ENCODE measurements at regions not wholly inside any gene's neighbourhood (a gene's known extent, or its start where the extent isn't known, plus 50 kb on each side); places are given as distances from the start of the nearest gene placed in this dataset.
"Not testable (repeated sequence)": the region's sequence is repeated elsewhere in the genome, so short reads cannot be mapped to it uniquely, and the experiment has no call there.

- TF ChIP-seq EZH2 (IDR thresholded peaks at IDR 0.05; ENCODE audit: borderline replicate concordance, low read length): no peak
- TF ChIP-seq, protein P1, sequence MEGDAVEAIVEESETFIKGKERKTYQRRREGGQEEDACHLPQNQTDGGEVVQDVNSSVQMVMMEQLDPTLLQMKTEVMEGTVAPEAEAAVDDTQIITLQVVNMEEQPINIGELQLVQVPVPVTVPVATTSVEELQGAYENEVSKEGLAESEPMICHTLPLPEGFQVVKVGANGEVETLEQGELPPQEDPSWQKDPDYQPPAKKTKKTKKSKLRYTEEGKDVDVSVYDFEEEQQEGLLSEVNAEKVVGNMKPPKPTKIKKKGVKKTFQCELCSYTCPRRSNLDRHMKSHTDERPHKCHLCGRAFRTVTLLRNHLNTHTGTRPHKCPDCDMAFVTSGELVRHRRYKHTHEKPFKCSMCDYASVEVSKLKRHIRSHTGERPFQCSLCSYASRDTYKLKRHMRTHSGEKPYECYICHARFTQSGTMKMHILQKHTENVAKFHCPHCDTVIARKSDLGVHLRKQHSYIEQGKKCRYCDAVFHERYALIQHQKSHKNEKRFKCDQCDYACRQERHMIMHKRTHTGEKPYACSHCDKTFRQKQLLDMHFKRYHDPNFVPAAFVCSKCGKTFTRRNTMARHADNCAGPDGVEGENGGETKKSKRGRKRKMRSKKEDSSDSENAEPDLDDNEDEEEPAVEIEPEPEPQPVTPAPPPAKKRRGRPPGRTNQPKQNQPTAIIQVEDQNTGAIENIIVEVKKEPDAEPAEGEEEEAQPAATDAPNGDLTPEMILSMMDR (IDR thresholded peaks at IDR 0.05; ENCODE audit: low read length): no peak
- Histone ChIP-seq H3K9me3 (ENCODE audit: low read length) (no peaks in the 10 kb centered on the region), H4K20me1 (ENCODE audit: insufficient read depth, low read length) (no peaks in the 10 kb centered on the region), H3K27ac (ENCODE audit: low read depth, low read length, poor library complexity, severe bottlenecking) (no peak overlapping the region), H3K79me2 (ENCODE audit: insufficient read depth, low read length) (no peaks in the 10 kb centered on the region), H3F3A (ENCODE audit: insufficient read depth, low read length) (no peaks in the 10 kb centered on the region), H2AFZ (ENCODE audit: low read length) (no peak overlapping the region), H3K4me2 (ENCODE audit: low read length) (no peak overlapping the region), H3K9me2 (ENCODE audit: low read depth, low read length) (no peaks in the 10 kb centered on the region), H3K9ac (ENCODE audit: low read length) (no peak overlapping the region), H3K27me3 (ENCODE audit: insufficient read depth, low read length) (no peaks in the 10 kb centered on the region), H3K4me3 (ENCODE audit: low read depth, low read length, poor library complexity, severe bottlenecking) (no peak overlapping the region), H3K4me1 (ENCODE audit: insufficient read depth, low read length, severe bottlenecking) (peaks cover 12% of the 10 kb centered on the region), H3K36me3 (ENCODE audit: insufficient read depth, low read length) (no peaks in the 10 kb centered on the region)
Measured at GRCh38 chr5:126682856-126683255, 82.1 kb downstream of the PHAX start.

GRCh38 chr5:126683912-126684311 lies 83.2 kb downstream of the PHAX start:
- Histone ChIP-seq H3K4me2 (ENCODE audit: low read length) (no peak overlapping the region), H2AFZ (ENCODE audit: low read length) (no peak overlapping the region), H3K27ac (ENCODE audit: low read depth, low read length, poor library complexity, severe bottlenecking) (no peak overlapping the region), H3K9me3 (ENCODE audit: low read length) (no peaks in the 10 kb centered on the region), H3K9me2 (ENCODE audit: low read depth, low read length) (no peaks in the 10 kb centered on the region), H3K4me3 (ENCODE audit: low read depth, low read length, poor library complexity, severe bottlenecking) (no peak overlapping the region), H4K20me1 (ENCODE audit: insufficient read depth, low read length) (no peaks in the 10 kb centered on the region), H3K79me2 (ENCODE audit: insufficient read depth, low read length) (no peaks in the 10 kb centered on the region), H3K36me3 (ENCODE audit: insufficient read depth, low read length) (no peaks in the 10 kb centered on the region), H3K4me1 (ENCODE audit: insufficient read depth, low read length, severe bottlenecking) (peaks cover 12% of the 10 kb centered on the region), H3K27me3 (ENCODE audit: insufficient read depth, low read length) (no peaks in the 10 kb centered on the region), H3K9ac (ENCODE audit: low read length) (no peak overlapping the region), H3F3A (ENCODE audit: insufficient read depth, low read length) (no peaks in the 10 kb centered on the region)
- TF ChIP-seq, protein P1 (IDR thresholded peaks at IDR 0.05; ENCODE audit: low read length): no peak
- no peak for TF ChIP-seq EZH2 (IDR thresholded peaks at IDR 0.05; ENCODE audit: borderline replicate concordance, low read length)

DNA sequence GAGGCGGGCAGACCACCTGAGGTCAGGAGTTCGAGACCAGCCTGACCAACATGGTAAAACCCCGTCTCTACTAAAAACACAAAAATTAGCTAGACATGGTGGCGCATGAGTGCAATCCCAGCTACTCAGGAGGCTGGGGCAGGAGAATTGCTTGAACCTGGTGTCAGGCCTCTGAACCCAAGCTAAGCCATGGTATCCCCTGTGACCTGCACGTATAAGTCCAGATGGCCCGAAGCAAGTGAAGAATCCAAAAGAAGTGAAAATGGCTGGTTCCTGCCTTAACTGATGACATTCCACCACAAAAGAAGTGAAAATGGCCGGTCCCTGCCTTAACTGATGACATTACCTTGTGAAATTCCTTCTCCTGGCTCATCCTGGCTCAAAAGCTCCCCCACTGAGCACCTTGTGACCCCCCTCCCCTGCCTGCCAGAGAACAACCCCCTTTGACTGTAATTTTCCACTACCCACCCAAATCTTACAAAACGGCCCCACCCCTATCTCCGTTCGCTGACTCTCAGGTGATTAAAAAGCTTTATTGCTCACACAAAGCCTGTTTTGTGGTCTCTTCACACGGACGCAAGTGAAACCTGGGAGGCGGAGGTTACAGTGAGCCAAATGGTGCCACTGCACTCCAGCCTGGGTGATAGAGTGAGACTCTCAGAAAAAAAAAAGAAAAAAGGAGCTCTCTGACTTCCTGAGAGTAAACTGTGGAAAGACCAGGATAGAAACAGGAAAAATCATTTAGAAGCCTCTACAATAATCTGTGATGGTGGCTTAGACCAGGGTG lies 84.1 kb downstream of the PHAX start:
- H3K4me1 ChIP-seq (ENCODE audit: insufficient read depth, low read length, severe bottlenecking); H3K4me2 ChIP-seq (ENCODE audit: low read length); H3K36me3 ChIP-seq (ENCODE audit: insufficient read depth, low read length); H3K27ac ChIP-seq (ENCODE audit: low read depth, low read length, poor library complexity, severe bottlenecking); H3K79me2 ChIP-seq (ENCODE audit: insufficient read depth, low read length); H3K9ac ChIP-seq (ENCODE audit: low read length); H3K27me3 ChIP-seq (ENCODE audit: insufficient read depth, low read length); H3K9me3 ChIP-seq (ENCODE audit: low read length); H3K4me3 ChIP-seq (ENCODE audit: low read depth, low read length, poor library complexity, severe bottlenecking); H3K9me2 ChIP-seq (ENCODE audit: low read depth, low read length); H3F3A ChIP-seq (ENCODE audit: insufficient read depth, low read length); H2AFZ ChIP-seq (ENCODE audit: low read length); H4K20me1 ChIP-seq (ENCODE audit: insufficient read depth, low read length): not testable (repeated sequence)

Data from OCI-LY1 (cell line).